ENCODE measurements at regions not wholly inside any gene's neighbourhood (a gene's known extent, or its start where the extent isn't known, plus 50 kb on each side); places are given as distances from the start of the nearest gene placed in this dataset.

DNA sequence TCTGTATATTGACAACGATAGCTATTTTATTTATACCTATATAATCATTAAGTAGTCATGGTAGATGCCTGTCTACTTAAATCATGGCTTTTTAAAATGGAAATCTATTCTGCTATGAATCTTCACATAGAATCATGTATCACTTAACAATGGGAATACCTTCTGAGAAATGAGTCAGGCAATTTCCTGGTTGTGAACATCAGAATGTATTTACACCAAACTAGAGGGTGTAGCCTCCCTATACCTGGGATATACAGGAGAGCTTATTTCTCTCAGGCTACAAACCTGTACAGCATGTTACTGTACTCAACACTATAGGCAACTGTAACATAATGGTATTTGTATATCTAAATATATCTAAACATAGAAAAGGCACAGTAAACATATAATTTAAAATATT lies 502.3 kb downstream of the ZWINT start:
- TF ChIP-seq POLR2A (IDR thresholded peaks at IDR 0.05) (no peak), POLR2AphosphoS5 (IDR thresholded peaks at IDR 0.05; ENCODE audit: insufficient read depth in 1 of 2, low read depth in 1 of 2) (no peak)
- TF ChIP-seq, protein P1, sequence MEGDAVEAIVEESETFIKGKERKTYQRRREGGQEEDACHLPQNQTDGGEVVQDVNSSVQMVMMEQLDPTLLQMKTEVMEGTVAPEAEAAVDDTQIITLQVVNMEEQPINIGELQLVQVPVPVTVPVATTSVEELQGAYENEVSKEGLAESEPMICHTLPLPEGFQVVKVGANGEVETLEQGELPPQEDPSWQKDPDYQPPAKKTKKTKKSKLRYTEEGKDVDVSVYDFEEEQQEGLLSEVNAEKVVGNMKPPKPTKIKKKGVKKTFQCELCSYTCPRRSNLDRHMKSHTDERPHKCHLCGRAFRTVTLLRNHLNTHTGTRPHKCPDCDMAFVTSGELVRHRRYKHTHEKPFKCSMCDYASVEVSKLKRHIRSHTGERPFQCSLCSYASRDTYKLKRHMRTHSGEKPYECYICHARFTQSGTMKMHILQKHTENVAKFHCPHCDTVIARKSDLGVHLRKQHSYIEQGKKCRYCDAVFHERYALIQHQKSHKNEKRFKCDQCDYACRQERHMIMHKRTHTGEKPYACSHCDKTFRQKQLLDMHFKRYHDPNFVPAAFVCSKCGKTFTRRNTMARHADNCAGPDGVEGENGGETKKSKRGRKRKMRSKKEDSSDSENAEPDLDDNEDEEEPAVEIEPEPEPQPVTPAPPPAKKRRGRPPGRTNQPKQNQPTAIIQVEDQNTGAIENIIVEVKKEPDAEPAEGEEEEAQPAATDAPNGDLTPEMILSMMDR (IDR thresholded peaks at IDR 0.05): no peak

All from vagina (tissue), 2 donors.